GM21381 (cell line): ENCODE measurements at regions not wholly inside any gene's neighbourhood (a gene's known extent, or its start where the extent isn't known, plus 50 kb on each side); places are given as distances from the start of the nearest gene placed in this dataset.

Experiments
- ATAC-seq: cut with Tn5 transposase; IDR thresholded peaks from one replicate; pipeline ENCODE4 v1.9.1; 2021; ENCODE audit warnings: mild to moderate bottlenecking, moderate library complexity; ENCODE audit not compliant: unreplicated experiment

DNA sequence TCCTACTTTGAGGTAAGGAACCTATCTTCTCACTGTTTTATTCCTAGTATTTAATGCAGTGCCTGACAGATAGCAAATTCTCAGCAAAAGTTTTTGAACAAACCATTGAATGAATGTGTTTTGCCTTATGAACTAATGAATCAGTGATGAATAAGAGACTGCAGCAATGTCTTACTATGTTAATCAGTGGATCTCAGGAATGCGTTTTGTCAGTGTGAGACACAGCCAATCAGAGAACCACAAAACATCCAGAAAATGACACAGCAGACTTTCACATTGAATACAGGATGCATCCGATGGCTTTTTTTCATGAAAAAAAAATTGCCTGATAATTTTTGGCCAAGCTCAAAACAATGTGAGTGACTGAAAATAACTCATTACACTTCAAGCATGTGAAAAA is 270.5 kb downstream of the BMP2 start:
- no peak for ATAC-seq

DNA sequence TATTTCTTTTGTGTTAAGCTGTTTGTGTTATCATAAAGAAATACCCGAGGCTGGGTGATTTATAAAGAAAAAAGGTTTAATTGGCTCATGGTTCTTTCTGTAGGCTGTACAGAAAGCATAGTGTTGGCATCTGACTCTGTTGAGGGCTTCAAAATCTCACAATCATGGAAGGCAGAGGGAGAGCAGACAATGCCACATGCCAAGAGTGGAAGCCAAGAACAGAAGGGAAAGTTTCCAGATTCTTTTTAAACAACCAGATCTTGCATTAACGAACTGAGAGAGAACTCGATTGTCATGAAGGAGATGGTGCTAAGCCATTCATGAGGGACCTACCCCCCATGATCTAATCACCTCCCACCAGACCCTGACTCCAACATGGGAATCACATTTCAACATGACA is 290.1 kb downstream of the BMP2 start:
- ATAC-seq, result no peak

DNA sequence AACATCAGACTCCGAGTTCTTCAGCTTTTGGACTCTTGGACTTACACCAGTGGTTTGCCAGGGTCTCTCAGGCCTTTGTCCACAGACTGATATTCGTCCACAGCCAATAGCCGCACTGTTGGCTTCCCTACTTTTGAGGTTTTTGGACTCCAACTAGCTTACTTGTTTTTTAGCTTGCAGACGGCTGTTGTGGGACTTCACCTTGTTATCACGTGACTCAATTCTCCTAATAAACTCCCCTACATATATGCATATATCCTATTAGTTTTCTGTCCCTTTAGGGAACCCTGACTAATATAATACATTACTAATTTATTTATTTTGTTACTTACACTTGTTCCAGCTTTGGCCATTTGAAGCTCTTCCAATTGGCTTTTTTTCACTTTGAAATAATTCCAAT is 311.3 kb downstream of the BMP2 start:
- no peak for ATAC-seq

DNA sequence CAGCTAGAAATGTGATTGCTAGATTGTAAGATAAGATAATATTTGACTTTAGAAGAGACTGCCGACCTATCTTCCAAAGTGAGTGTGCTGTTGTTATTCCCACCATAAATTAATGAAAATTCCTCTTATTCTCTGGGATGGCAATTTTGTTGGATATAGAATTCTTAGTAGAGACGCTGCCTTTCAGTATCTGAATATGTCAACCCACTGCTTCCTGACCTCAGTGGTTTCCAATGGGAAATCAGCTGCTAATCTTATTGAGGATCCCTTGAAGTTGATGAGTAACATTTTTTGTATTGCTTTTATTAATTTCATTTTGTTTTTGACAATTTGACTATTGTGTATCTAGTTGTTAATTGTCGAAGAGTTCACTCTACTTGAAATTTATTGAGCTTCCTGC is 313.0 kb downstream of the BMP2 start:
- ATAC-seq, result no peak

DNA sequence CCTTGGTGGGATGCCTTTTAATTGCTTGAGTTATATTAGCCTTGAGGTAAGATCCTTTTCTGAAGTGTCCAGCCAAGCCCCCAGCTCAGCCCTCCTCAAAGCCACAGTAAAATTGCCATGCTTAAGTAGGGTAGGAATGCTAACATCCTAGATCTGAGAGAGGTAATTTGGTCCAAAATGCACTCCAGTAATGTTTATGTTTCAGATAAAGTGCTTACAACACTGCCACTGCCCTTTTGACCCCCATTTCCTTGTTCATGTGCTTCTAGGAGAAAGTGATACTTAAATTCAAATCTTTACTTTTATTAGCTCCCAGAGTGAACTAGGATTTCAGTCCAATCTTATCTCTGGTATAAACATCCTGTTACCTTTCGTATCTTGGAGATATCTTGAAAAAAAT is 318.0 kb downstream of the BMP2 start:
- ATAC-seq, result no peak

DNA sequence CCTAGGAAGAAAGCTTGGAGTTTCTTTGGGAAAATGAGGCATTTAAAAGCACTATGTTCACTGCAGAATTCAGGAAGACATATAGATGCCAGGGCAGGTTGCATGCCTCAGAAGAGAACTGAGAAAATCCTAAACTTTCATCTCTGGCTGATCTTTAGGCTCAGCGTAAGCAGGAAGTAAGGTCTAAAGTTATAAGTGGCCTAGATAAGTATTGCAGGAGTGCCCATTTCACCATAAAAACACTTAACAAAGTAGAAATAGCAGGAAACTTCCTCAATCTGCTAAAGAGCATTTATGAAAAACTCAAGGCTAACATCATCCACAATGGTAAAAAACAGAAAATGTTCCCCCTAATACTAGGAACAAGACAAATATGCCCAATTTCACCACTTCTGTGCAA is 320.3 kb downstream of the BMP2 start:
- no peak for ATAC-seq

DNA sequence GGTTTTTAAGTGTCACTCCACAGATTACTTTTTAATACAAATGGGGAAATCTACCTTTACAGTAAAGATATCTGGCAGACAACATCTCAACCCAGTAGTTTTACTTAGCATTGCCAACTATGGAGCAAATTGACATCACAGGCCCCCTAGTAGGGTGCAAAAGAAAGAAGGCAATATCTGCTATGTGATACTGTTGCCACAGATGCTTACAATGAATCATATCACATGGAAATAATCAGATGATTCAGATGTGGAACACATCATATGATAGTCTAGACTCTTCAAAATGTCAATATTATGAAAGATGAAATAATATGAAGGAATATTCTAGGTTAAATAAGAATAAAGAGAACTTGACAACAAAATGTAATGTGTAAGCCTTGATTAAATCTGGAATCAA is 322.5 kb downstream of the BMP2 start:
- ATAC-seq, result no peak

DNA sequence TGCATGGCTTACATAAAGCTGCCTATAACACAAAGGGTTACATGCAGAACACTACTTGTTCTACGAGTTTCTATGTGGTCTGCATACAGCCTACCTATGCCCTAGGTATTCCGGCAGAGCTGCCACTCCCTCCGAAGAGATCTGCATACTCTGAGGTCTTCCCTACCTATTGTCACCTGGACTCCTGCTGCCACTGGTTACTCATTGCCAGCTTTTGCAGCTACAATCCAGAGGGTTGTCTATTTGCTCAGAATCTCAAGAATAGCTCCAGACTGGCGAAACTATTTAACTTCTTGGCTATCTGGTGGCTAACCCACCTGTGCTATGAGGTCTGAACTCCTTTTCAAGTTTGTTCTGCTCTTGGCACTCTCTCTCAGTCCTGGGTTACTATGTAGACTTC is 323.3 kb downstream of the BMP2 start:
- no peak for ATAC-seq

DNA sequence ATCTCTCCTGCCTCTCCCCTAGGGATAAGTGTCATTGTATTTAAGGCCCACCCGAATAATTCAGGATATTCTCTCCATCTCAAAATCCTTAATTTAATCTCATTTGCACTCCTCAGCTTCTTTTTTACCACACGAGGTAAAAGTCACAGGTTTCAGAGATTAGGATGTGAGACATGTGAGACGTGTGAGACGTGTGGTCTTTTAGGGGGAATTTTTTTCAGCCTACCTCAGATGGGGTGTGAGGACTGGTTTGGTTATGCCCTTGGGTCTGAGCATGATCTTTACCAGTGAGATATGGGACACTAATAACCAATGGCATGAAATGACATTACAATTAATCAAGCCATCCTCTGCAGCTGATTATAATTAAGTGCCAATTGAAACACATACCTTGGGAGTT is 324.2 kb downstream of the BMP2 start:
- no peak for ATAC-seq

DNA sequence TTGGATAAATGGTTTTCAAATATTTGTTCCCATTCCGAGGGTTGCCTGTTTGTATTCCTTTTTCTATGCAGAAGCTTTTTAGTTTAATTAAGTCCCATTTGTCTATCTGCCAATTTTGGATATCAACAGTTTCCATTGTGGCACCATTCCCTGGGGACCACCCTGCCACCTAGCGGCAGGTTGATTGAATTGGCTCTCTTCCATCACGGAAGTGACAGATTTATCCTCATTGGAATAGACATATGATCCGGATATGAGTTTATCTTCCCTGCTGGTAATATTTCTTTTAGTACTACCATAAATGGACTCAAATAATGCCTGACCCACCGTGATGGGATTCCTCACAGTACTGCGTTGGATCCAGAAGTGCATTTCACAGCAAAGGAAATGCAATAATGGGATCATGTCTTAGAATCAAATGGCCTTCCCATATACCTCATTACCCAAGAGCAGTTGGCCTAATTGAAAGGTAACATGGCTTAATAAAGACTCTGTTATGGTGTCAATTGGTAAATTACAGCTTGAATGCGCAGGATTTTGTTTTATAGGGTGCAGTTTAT is 327.0 kb downstream of the BMP2 start:
- no peak for ATAC-seq

DNA sequence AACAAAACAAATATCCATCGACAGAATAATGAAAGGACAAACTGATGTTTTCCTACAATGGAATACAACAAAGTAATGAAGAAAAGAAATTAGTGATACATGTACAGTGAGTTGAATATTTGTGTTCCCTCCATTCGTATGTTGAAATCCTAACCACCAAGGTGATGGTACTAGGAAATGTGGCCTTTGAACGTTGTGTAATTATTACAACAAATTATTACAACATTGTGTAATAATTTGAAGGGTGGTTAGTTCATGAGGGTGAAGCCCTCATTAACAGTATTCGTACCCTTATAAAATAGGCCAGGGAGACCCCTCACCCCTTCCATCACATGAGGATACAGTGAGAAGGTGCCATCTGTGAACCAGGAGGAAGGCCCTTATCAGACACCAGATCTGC is 339.4 kb downstream of the BMP2 start:
- no peak for ATAC-seq

DNA sequence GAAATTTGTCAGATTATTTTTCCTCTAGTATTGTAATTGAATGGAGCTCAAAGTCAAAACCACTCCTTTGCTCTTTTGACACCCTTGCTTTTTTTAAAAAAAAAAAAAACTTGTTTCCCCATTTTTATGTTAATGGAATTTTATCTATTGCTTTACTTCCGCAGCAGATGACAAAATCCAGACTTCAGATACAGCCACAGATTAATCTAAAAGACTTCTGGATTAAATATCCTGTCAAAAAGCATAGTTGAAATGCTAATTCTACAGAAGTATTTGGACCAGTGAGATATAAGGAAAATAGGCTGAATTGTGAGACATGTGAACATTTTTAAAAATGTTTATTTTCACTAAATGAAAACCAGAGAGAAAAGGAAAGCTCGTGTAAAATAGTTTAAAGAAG is 341.4 kb downstream of the BMP2 start:
- no peak for ATAC-seq

DNA sequence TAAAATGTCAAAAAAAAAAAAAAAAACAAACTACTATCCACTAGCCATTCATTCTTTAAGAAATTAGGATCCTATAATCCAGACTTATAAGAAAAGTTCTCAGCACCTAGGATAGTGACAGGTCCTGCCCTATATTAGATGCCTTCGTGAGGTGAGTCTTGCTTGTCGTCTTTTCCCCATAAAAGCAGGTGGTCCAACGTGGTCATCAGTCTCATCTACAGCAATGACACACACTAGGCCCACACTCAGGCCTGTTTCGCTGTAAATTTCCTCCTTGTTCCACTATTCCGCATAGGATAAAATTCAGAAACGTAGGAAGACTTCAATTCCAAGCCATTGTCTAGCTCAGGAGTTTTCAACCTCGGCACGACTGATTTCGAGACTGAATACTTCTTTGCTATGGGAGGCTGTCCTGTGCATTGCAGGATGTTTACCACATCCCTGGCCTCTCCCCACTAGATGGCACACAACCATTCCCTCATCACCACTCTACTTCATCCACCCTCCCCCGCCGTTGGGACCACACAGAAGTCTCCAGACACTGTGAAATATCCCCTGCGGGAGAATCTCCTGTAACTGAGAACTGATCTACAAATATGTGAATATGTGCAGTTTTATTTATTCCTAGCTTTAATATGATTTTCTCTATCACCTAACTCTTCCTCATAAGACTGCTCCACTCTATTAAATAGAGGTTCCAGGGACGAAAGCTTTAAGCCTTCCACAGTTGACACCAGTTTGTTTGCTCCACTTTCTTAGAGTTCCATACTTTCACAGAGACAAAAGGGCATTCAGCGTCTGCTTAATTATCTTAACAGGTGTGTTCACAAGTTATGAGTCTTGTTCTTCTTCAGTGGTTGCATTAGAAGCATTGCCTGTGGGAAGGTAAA is 346.3 kb downstream of the BMP2 start:
- ATAC-seq, result no peak

DNA sequence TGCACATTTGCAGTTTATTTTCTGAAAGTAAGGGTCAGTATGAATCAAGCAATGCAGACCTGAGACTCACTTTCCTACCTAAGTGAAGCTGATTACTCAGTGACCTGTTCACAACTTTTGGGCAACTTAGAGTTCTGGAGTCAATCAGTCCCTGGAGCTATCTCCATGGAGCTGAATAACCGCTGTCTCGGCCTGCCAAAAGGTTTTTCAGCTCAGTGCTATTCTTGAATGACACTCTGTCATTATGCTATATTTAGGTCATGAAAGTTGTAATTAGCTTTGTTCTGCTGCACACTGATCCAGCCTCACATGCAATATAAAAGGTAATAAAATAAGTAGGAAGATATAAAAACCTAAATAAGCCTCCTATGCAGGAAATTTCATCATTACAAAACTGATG is 356.0 kb downstream of the BMP2 start:
- ATAC-seq, result no peak

DNA sequence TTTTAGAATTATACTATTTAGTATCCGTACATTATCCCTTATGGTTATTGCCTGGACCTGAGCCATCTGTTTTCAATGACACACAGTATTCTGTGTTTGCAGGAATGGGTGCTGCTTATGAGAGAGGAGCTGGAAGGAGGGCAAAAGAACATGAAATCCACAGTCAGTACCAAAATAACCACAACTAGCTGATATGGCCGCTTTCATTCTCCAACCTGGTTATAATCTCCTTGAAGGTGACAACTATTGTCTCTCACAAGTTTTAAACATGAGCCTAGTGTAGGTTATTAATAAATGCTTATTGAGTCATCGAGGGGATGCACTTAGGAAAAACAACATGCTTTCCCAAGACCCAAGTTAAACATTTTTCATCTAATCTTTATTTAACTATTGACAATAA is 356.6 kb downstream of the BMP2 start:
- no peak for ATAC-seq

DNA sequence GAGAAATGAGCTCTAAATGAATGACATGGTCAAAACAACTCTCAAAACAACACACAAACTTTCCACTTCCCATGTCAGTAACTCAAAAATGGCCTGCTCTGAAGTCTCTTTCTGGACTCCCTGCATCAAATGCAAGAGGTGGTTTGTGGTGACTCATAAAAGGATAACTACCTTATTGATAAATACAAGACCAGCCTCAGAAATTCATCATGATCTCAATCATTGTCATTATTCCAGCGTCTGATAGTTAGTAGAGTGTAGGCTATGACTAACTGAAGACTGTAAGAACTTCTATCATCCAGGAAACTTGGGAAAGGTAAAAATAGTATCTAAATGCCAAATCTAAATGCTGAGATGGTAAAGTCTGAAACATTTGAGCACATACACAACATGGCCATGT is 369.4 kb downstream of the BMP2 start:
- ATAC-seq, result no peak

DNA sequence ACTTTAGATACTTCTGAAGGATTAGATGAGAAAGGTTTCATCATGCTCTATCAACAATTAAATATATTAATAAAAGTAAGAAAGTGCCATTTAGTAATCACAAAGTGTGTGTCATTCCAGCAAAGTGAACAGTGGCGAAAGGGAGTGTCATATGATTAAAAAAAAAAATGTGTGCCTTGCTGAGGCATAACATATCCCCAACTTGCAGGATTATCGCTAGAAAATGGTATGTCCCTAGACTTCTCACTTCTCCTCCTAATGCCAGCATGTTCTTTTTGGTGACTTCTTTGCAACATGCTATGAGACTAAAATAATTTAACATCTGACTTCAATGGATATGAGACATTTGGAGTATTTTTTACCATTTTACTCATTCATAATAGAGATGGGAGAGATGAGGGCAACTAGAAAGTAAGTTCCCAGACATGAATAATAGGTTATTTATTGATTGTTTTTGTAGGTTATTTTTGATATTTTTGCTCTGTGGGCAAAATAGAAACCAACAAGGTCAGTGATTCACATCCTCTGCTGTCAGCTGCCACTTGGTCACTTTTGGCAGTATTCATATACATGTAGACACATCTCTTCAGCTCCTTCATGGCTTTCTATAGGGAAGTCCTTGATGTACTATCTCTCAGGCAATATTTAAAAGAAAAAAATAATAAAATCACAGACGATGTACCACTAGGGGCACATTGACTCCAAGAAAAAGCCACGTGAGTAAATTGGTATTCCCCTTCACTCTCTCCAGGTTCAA is 370.1 kb downstream of the BMP2 start:
- peak; percentile 64 for ATAC-seq

DNA sequence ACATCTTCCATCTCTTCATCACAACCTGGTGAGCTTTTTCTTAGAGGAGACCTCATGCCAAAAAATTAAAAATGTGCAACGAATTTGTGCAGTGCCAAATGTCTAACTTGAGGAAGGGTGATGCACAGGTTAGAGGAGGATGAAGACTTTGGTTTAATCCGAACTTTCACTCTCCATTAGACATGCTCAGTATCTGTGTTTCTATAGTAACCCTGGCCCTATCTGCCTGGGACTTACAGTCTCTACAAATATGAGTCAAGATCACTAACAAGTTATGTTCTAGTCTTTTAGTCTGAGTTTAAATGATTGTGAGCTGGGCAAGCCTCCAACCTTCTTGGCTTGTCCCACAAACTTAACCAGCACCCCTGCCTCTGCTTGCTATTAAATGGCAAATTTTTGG is 377.0 kb downstream of the BMP2 start:
- ATAC-seq, result no peak

DNA sequence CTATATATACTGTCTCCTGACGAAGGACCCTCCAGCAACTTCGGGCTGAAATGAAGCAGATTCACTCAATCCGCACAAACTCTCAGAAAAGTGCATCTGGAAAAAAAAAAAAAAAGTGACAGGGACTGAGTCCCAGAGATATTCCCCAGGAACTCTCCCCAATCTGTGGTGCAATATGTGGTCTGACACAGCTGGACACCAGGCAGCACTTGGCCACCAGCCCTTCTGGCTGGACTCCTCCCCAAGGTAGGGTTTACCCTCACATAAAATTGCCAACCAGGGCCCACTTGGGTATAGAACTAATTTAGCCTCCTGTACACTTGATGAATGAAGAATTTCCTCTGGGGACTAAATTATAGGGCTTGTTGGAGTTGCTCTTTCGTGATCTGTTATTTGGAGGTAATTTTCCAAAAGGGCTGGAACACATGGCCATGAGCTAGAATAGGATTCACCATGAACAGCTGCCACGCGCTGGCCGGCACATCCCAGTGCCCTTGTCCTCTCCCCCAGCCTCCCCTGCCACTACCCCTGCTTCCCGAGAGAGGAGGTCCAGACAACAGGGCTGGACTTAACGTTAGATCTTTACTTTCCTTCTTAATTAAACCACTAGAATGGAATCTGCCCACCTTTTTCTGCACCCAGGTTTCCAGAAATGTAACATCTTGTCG is 379.2 kb downstream of the BMP2 start:
- no peak for ATAC-seq

DNA sequence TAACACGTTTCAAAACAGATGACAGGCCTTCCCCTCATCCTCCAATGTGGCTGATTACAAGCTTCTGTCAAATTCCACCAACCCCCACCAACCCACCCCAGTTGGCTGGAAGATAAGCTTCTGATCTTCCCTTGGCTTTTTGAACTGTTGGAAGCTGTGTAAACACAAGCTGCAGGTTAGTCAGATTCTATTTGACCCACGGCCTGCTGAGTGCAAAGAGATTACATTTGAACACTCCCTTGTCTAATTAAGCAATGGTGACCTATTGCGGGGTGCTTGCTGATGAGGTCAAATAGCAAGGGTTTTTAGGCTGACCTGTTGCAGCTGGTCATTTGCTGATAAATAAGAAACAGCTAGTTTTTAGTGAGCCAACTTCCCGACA is 379.7 kb downstream of the BMP2 start:
- no peak for ATAC-seq

DNA sequence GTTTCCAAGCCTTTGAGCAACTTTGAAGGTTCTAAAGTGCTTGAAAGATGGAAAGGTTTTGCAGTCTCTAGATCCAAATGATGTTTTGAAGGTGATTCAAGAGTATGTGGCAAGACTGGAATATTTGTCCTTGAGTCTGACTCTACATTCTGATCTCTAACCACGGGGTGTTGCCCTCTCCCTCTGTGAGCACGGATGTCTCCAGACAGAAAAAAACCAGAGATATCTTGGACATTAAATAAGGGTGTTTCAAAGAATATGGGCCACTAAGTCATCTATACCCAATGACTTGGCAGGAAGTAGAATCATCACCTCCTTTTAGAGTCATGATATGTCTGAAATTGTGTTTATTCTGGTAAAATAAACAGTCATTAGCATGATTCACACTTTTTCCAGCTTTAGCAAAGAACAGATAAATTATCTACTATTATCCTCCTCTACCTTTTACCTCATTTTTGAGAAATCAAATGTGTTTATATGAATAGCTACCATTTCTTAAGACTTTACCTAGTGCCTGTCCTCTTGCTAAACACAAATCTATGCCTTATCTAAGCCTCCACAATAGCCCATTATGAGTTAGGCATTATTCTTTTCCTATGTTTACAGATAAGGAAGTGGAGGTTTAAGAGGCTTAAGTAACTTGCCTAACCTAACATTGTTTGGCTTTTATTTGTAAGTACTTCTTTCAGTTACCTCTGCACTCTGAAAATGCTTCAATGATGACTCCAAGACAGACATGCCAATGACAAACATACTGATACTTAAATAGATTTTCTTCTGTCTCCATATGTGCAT is 384.4 kb downstream of the BMP2 start:
- ATAC-seq, result no peak
